ENCODE measurements at regions not wholly inside any gene's neighbourhood (a gene's known extent, or its start where the extent isn't known, plus 50 kb on each side); places are given as distances from the start of the nearest gene placed in this dataset.
A peak's percentile ranks its signal among the peaks of the same experiment; 100 is the strongest.

DNA sequence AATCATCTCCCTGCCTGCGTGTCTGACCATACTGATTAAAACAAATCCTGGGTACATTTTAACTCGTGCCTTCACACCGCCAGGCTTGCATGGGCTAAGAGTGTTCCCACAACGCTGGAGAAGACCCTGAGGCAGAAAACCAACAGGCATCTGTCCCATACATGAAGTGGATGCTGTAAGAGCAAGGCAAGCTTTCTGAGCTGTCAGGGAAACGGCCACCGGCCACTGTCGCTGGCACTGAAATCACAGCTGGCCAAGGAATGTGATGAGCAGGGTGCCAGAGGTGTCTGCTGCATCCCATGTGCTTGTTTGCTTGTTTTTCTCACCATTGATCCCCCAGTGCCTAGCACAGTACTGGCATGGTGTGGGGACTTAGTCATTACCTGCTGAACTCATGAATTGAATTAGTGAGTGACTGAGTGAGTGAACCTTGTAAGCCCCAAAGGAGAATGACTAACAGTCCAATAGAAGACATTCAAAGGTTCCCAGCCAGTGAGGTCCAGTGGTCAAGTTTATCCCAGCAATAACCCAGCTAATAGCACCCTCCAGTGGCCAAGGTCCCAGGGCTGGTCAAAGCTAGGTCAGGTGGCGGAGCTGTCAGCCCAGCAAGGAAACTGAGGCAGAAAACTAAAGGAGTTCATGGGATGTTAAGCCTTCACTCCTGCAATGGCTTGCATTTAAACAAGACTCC lies 92.7 kb upstream of the CDH5 start (continued):
- TF ChIP-seq SIN3A (conservative IDR thresholded peaks at IDR 0.05 in 1 of 2, IDR thresholded peaks at IDR 0.05 in 1 of 2; ENCODE audit: low read depth in 1 of 2, low read length in 2 of 2) (0 out of 4 replicates have a peak, but pooled peaks of 1 of the 2 experiments have one; percentile 36), EZH2 (IDR thresholded peaks at IDR 0.05; ENCODE audit: low read depth, low read length, severe bottlenecking) (no peak)

All from H1 (cell line).